A549 (cell line): ENCODE measurements at regions not wholly inside any gene's neighbourhood (a gene's known extent, or its start where the extent isn't known, plus 50 kb on each side); places are given as distances from the start of the nearest gene placed in this dataset.
"Not testable (repeated sequence)": the region's sequence is repeated elsewhere in the genome, so short reads cannot be mapped to it uniquely, and the experiment has no call there.

ENCODE experiments used
- BHLHE40 ChIP-seq: IDR thresholded peaks from 2 replicates; pipeline ENCODE4 v1.6.1; 2012; ENCODE audit warnings: low read depth, low read length, inconsistent platforms
- CTCF ChIP-seq: fragments of >200 bp; sonication (Bioruptor Twin); formaldehyde crosslinking; IDR thresholded peaks from 3 replicates; pipeline ENCODE4 v1.5.1; 2016
- EP300 ChIP-seq, 2 experiments: fragments of >200 bp; sonication (Bioruptor Twin); formaldehyde crosslinking; IDR thresholded peaks; 2 replicates in 1 of 2; 3 replicates in 1 of 2; pipeline ENCODE4 v1.6.1; 2016 to 2017
- HEYL ChIP-seq: fragments of 250-450 bp; sonication (Bioruptor Pico); IDR thresholded peaks from 2 replicates; pipeline ENCODE4 v1.8.0; 2021; ENCODE audit warnings: mild to moderate bottlenecking, moderate library complexity
- JUN ChIP-seq, 2 experiments: fragments of >200 bp; sonication (Bioruptor Twin); formaldehyde crosslinking; IDR thresholded peaks; 2 replicates in 1 of 2; 3 replicates in 1 of 2; pipeline ENCODE4 v1.6.1; 2016 to 2017
- KDM5A ChIP-seq: fragments of 200-600 bp; sonication (generic); IDR thresholded peaks from 2 replicates; pipeline ENCODE4 v1.6.1; 2016; ENCODE audit warnings: antibody characterized with exemption, mild to moderate bottlenecking
- NR3C1 ChIP-seq: fragments of >200 bp; sonication (Bioruptor Twin); formaldehyde crosslinking; IDR thresholded peaks from 3 replicates; pipeline ENCODE4 v1.6.1; 2017
- PHF8 ChIP-seq: fragments of 200-600 bp; sonication (generic); IDR thresholded peaks from 2 replicates; pipeline ENCODE4 v1.6.1; 2016; ENCODE audit warnings: low read depth, mild to moderate bottlenecking, antibody characterized with exemption, moderate library complexity, borderline replicate concordance
- POLR2A ChIP-seq: IDR thresholded peaks from 2 replicates; pipeline ENCODE4 v1.6.1; 2012; ENCODE audit warnings: mild to moderate bottlenecking, low read length
- REST ChIP-seq: fragments of 200-600 bp; sonication (generic); IDR thresholded peaks from 2 replicates; pipeline ENCODE4 v1.6.1; 2016; ENCODE audit warnings: antibody characterized with exemption, mild to moderate bottlenecking, moderate library complexity
- USF2 ChIP-seq: fragments of 450-650 bp; IDR thresholded peaks from 2 replicates; pipeline ENCODE4 v1.6.1; 2014; ENCODE audit warnings: antibody characterized with exemption
- ZFP36 ChIP-seq: fragments of 450-650 bp; IDR thresholded peaks from 2 replicates; pipeline ENCODE4 v1.6.1; 2014; ENCODE audit warnings: borderline replicate concordance; ENCODE audit not compliant: partially characterized antibody

- TF ChIP-seq HEYL; BHLHE40; ZFP36; PHF8; REST; CTCF; EP300 (IDR thresholded peaks at IDR 0.05); USF2; NR3C1; JUN (IDR thresholded peaks at IDR 0.05); POLR2A; KDM5A: not testable (repeated sequence)
Measured at GRCh38 chr1:80288750-80289149, 1282.2 kb upstream of the ADGRL4 start.
